ENCODE measurements at regions not wholly inside any gene's neighbourhood (a gene's known extent, or its start where the extent isn't known, plus 50 kb on each side); places are given as distances from the start of the nearest gene placed in this dataset.

DNA sequence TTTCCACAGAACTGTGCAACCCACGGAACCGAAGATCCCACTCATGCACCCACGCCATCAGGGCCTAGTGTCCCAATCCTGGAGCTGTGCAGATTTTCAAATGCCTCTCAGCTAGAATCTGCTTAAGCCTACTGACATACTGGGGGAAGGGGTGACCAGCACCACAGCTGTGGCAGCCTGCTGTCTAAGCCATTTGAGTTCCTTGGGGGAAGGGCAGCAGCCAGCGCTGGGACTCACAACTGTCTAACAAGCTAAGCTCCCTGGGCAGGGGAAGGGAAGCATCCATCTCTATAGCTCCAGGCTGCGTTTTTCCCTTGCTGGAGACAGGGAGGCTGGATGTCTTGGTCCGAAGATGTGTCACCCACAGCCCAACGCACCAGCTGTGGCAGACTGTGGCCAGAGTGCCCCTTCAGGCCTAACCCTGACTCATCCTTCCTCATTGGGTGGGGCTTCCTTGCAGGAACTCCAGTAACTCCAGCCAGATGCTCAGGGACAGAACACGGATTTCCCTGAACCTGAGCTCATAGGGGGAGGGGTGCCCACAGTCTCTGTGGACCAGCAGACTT is 194.8 kb downstream of the CHRDL1 start:
- DNase-seq (ENCODE audit: low spot score in 2 of 2): no peak
- no peak for FAIRE-seq

DNA sequence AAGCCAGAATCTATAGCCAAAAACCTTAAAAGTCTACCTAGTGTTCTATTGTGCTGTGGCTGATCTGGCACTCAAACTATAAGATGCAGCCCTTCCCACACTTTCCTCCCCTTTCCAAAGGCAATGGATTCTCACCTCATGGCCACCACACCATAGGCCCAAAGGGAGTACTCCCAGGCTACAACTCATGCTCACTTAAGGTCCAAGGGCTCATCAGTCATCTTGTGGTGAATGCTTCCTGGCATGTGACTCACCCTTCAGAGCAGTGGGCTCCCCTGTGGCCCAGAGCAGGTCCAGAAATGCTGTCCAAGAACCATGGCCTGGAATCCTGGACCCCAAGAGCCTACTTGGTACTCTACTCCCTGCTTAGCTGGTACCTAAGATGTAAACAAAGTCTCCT is 181.0 kb downstream of the CHRDL1 start:
- DNase-seq (ENCODE audit: low spot score in 2 of 2) (no peak), FAIRE-seq (no peak)
